ENCODE measurements at regions not wholly inside any gene's neighbourhood (a gene's known extent, or its start where the extent isn't known, plus 50 kb on each side); places are given as distances from the start of the nearest gene placed in this dataset.

DNA sequence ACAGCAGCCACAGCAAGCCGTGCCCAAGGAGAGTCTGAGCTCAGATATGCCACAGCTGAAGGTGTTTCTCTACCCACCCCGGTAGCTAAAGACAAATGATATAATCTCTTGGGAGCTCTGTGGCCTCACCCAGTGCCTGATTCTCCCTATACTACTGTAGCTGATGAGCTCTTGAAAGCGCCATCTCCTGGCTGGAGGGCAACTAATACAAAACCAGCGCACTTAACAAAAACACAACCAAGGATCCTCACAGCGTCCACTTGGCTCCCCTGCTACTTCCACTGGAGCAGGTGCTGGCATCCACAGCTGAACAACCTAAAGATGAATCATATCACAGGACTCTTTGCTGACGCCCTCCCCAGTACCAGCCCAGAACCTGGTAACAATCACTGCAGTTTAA lies 1212.0 kb downstream of the PCDH17 start:
- no peak for DNase-seq

GRCh38 chr13:58850161-58850560 lies 1218.6 kb downstream of the PCDH17 start:
- DNase-seq = no peak

GRCh38 chr13:58852076-58852475 lies 1220.5 kb downstream of the PCDH17 start:
- DNase-seq = no peak

DNA sequence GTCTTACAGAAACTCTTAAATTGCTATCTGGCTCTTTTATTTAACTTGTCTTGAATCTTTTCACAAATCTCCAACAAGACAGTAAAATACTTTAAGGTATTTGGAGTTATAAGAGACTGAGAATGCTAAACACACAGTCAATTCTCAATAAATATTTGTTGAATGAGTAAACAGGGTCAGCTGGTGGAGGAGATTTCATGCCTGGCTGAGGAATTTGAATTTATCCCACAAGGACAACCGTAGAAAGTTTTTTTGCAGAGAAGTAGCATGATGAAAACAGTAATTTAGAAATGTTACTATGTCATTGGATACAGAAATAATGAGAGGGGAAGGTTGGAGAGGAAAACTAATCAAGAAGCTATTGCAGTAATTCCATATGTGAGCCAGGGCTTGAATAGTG lies 1223.7 kb downstream of the PCDH17 start:
- no peak for DNase-seq

- DNase-seq = no peak
Measured at GRCh38 chr13:58858870-58859371, 1227.4 kb downstream of the PCDH17 start.

GRCh38 chr13:58865286-58865685 lies 1233.7 kb downstream of the PCDH17 start:
- DNase-seq = no peak

- no peak for DNase-seq
Measured at GRCh38 chr13:58869566-58869965, 1238.0 kb downstream of the PCDH17 start.

DNA sequence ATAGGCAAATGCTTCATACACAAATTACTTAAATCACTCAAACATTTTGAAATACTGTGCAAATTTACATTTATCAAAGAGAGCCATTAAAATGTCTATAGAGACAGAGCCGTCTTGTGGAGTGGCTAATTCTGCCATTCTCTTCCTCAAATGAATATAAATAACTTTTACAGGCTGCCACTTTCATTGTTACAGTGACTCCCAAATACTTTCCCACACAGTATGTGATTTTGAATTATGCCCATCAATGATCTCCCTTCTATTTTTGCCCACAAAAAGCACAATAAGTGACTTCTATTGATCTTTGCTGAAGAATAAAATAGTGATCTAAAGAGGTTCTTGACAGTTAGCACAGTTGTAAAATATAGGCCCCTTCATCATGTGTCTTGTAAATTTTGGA lies 1244.9 kb downstream of the PCDH17 start:
- no peak for DNase-seq

DNA sequence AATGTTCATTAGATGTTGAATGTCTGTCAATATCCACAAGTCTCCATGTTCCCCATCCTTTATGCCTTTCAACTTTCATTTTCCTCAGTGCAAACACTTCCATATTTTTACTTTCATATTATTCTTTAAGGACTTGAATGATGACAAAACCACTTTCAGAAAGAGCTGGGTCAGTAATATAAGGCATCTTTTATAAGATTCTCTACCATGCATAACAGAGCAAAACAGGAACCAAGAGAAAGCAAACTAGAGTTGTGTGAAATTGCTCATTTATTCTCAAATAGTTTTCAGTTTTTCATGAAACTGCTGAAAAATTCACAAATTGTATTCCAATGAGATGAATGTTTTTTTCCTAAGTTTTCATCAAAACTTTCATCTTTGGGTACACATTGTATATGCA lies 1247.6 kb downstream of the PCDH17 start:
- no peak for DNase-seq

- DNase-seq = no peak
Measured at GRCh38 chr13:58882516-58882915, 1251.0 kb downstream of the PCDH17 start.

DNA sequence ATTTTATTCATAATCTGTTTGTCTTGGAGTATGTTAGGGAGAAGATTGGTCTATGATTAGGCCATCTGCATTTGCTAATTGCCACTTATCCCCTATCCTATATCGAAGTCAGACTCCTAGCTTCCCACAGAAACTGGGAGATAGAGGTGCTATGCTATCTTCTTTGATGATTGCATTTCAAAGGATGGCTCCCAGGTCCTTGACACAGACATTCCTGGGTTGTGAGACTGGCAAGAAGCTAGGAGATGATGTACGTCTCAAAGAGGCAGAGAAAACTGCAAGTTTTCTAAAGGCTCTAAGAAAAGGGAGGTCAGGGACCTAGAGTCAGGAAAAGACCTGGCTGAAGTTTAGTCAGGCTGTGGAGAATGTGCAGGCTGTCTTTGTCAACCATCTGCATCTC lies 1251.9 kb downstream of the PCDH17 start:
- no peak for DNase-seq

- no peak for DNase-seq
Measured at GRCh38 chr13:58884353-58885209, 1253.0 kb downstream of the PCDH17 start.

DNA sequence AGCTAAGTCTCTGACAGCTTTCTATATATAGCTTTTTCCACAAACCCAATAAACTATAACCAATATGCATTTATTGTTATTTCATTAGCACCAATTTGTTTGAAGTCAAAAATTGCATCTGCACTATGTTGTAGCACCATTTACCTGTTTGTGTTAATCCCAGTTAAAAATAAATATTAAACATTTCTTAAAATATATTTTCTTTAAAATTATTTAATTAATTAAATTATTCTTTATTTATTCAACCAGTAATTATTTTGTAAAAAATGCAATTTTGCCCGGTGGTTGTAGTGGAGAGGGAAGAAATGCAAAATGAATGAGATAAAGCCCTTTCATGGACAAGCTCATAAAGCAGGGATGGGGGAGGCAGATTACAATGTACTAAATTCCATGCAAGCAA lies 1257.9 kb downstream of the PCDH17 start:
- no peak for DNase-seq

GRCh38 chr13:58893396-58893795 lies 1261.9 kb downstream of the PCDH17 start:
- no peak for DNase-seq

DNA sequence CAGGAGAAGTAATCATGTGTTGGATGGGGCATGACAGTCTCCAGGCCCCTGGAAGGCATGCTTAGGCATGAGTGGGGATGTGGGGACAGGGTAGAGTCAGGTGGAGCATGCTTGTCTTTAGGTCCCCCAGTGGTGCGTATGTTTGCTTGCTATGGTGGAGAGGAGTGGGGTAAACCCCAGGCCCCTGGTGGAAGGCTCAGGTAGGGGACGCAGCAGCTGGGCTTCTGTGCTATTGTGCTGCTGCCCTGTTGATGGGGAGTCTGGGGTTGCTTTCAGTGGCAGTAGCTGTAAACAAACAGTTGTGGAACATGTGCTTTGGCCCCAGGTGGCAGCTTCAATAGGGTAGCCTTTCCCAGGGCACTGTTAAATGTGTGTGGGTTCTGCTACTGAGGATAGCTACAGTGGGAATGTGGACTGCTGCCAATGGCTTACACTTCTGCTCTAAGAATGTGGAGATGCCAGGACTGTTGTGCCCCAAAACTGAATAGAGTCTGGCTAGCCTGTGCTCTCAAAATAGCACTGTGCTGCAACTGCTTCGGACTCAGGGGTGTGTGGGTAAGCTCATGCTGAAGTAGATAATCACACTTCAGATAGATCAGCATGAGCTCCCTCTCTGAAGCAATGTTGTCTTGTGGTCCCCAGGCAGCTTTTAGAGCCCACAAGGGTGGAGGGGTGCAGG lies 1257.3 kb downstream of the DIAPH3 start:
- DNase-seq = no peak

DNA sequence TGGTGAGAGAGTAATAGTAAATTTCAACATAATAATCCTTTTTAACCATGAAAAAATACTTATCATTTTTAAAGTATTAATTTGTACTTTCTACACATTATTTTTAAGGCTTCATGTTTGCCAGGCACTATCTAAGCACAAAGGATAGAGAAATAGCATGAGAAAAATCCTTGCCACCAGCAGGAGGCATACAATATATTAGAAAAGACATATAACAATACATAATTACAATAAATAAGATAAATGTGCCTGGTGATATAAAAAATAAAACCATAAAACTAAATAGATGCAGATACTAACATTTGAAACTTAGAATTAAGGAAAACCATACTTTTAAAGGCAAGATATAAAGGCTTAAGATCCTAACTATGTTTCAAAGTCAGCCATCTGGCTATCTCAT lies 1256.4 kb downstream of the DIAPH3 start:
- no peak for DNase-seq

DNA sequence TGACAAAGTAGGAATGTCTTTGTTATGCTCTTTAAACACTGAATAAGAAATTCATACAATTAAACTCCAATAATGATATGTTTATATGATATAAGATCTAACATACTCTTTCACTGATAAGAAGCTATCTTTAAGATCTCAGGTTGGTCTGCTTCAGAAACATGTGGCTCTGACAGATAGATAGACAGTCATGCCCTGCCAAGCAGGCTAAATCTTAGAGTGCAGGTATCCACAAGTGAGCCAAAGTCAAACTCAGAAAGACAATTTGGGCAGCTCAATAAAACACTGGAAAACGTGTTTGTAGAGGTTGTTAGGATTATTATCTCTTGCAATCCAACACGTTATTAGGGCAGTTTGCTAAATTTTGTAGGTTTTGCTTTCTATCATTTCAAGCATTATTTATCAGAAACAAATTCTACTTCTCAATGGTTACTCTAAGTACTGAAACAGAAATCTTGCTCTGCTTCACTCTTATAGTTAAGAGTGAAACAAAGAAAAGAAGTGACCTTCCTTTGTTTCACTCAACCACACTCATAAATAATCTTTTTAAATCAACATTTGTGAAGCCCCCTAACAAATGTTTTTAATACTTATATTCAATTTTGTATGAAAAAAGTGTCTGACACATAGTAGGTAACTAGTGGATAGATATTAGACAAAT lies 1255.6 kb downstream of the DIAPH3 start:
- DNase-seq = no peak

DNA sequence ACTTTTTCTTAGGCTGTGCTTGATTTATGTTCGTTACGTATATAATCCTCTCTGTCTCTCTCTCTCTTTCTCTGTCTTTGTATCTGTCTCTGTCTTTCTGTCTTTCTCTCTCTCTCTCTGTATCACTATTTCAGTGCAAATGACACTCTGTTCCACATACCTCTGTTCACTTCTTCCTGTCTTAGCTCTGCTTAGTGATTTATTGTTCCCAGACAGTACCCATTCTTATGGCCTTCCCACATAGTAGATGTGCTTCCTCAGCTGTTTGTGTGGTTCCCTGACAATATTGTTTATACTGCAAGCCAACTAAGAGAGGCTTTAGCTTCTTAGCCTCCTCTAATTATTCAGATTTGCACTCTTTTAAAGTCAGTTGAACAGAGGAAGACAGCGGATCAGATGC lies 1244.2 kb downstream of the DIAPH3 start:
- no peak for DNase-seq

DNA sequence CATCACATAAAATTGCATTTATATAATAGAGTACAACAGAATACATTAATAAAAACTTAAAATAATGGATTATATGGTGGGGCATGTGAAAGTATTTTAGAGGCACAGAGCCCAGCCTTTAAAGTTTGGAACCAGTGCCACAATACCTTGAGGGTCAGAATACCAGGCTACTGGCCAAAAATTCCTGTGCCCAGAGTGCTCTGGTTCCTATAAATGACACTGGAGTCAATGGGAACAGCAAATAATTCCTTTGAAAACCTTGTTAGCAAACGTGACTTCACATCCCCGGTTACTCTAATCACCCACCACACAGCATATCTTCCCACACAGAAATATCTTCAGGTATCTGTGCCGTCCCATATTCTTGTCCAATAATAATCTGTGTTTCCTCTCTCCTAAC lies 1242.6 kb downstream of the DIAPH3 start:
- no peak for DNase-seq

DNA sequence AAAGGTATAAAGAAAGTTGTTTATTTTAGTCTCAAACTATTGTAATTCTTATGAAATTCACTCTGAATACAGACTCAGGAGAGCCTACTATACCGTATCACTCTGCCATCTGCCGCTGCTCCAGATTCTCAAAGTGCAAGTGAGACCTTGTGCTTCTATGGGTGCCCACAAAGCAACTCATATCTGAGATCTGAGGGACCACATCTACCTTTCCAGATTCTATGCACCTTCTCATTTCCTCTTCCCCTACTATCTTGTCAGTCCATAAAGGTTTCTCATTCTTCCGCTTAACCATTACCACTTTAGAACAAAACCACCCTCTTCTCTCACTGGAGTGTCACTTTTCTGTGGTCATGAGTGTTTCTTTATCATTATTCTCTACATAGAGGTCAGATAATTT lies 1236.9 kb downstream of the DIAPH3 start:
- no peak for DNase-seq

DNA sequence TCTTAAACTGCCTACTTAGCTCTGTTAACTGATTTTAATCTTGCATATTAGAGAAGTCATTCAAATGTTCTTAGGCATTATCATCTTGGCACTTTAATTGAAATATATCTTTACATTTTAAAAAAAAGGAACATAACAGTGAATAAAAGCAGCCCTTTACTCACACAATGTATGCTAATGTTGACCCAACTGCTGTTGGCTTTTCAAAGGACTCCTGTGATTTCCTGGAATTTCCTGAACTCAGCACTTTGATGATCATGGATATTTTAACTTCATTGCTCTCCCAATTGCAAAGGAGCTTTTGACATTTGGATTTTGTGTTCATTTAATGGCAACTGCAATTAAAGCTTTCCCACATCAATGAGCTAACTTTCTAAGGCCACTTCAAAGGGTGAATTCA lies 1230.3 kb downstream of the DIAPH3 start:
- no peak for DNase-seq

DNA sequence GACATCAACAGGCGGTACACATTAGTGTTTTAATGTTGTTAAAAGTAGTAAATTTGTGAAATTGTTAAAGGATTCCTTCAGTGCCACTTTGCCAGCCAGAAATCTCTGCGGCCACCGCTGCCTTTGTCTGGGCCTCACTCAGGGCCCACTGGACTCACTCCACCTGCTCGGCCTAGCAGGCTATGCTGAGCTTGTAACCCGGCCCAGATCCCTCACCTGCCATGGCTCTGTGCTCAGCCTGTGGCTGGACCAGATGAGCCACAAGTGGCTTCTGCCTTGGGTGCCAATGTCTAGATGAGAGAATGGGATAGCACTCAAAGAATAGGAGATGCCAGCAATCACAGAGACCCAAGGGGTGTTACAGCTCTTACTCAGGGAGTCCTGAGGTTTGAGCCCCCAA lies 1228.0 kb downstream of the DIAPH3 start:
- DNase-seq = no peak

DNA sequence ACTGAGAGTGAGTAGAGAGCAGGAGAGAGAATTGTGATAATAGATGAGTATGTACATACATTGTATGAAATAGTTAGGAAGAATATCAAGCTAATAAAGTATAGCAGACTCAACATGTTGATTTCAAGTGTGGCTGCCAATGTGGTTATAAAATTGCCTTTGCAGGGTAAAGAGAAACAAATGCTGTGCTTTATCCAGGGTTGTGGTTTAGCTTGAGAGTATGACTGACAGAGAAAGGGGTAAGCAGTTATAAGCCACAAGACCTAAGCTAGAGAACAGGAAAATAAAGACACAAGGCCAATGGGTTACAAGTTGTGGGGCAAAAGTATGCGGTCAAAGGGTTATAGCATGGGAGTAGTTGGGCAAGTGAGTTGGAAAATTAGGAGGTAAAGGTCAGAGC lies 1217.5 kb downstream of the DIAPH3 start:
- no peak for DNase-seq

GRCh38 chr13:58949646-58950045 lies 1214.1 kb downstream of the DIAPH3 start:
- no peak for DNase-seq
